ENCODE measurements at regions not wholly inside any gene's neighbourhood (a gene's known extent, or its start where the extent isn't known, plus 50 kb on each side); places are given as distances from the start of the nearest gene placed in this dataset.
"Not testable (repeated sequence)": the region's sequence is repeated elsewhere in the genome, so short reads cannot be mapped to it uniquely, and the experiment has no call there.

DNA sequence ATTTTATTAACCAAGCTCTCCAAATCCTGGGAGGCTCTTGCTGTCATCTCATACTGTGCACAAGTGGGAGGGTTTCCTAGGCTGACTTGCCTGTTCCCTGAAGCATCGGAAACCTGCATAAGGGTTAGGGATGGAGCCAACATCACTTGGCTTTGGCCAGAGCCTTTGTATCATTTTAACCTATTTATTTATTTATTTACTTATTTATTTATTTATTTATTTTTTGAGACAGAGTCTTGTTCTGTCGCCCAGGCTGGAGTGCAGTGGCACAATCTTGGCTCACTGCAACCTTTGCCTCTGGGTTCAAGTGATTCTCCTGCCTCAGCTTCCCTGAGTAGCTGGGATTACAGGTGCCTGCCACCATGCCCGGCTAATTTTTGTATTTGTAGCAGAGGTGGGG, 645.9 kb downstream of the TYW1 start:
- H3K4me3 ChIP-seq (ENCODE audit: extremely low read depth in 1 of 4, insufficient read depth in 2 of 4, low read depth in 3 of 4, low read length in 4 of 4); H2BK20ac ChIP-seq (ENCODE audit: low read length); H4K91ac ChIP-seq (replicated peaks; ENCODE audit: insufficient read length, low read length); H3K9me3 ChIP-seq (ENCODE audit: insufficient read depth in 2 of 2, low read depth in 1 of 2, low read length in 1 of 2); H3K79me2 ChIP-seq (ENCODE audit: control insufficient read depth in 1 of 2, insufficient read depth in 2 of 2, low read length in 2 of 2); H3K27ac ChIP-seq (ENCODE audit: low read depth, low read length); H2BK120ac ChIP-seq (replicated peaks; ENCODE audit: low read depth, low read length); H2BK5ac ChIP-seq (ENCODE audit: low read depth, low read length); H4K20me1 ChIP-seq (replicated peaks in 1 of 2; ENCODE audit: control insufficient read depth in 1 of 2, insufficient read depth in 2 of 2, low read length in 2 of 2); H4K8ac ChIP-seq (ENCODE audit: extremely low read depth, insufficient read depth, low read length); H2AFZ ChIP-seq (ENCODE audit: low read length); H3K9ac ChIP-seq (replicated peaks in 1 of 4; ENCODE audit: extremely low read depth in 1 of 4, low read depth in 3 of 4, low read length in 3 of 4); H3K18ac ChIP-seq (ENCODE audit: extremely low read depth, low read length); H3K23me2 ChIP-seq (ENCODE audit: low read depth, low read length); H3K23ac ChIP-seq (ENCODE audit: insufficient read length); H2BK15ac ChIP-seq (ENCODE audit: low read length); H2AK5ac ChIP-seq (ENCODE audit: low read depth, low read length); H3K14ac ChIP-seq (ENCODE audit: insufficient read length); H3K4ac ChIP-seq (replicated peaks; ENCODE audit: insufficient read length, low read depth, low read length); H4K5ac ChIP-seq (ENCODE audit: insufficient read length, low read depth, low read length); H3K36me3 ChIP-seq (ENCODE audit: control insufficient read depth in 2 of 4, insufficient read depth in 4 of 4, low read length in 3 of 4); H3K79me1 ChIP-seq (ENCODE audit: low read depth, low read length); H3K4me1 ChIP-seq (replicated peaks in 1 of 4; ENCODE audit: control insufficient read depth in 3 of 4, insufficient read depth in 4 of 4, low read length in 3 of 4); H2BK12ac ChIP-seq (ENCODE audit: low read depth, low read length); H3K27me3 ChIP-seq (replicated peaks in 1 of 4; ENCODE audit: control insufficient read depth in 3 of 4, extremely low read depth in 1 of 4, insufficient read depth in 3 of 4, low read length in 3 of 4); H3K4me2 ChIP-seq (ENCODE audit: insufficient read depth in 1 of 2, low read depth in 2 of 2, low read length in 2 of 2); DNase-seq (ENCODE audit: low read depth in 1 of 2, low spot score in 2 of 2); H3K56ac ChIP-seq (replicated peaks; ENCODE audit: insufficient read length, low read depth, low read length); POLR2A ChIA-PET (ENCODE audit: partially characterized antibody); FAIRE-seq: not testable (repeated sequence)
- CTCF ChIA-PET (ENCODE audit: partially characterized antibody), result interaction anchor here (1.7 kb wide), 1 partner anchor 17 kb away, joined by 5 read pairs; no protein-coding TSS in a partner anchor
- 88% methylated on average over 3 of the region's 3 CpGs; no CpG with 5 or more reads in 1 of the 2 experiments for WGBS, 2 experiments (ENCODE audit: extremely low coverage in 1 of 2, insufficient coverage in 1 of 2, insufficient read length in 1 of 2, insufficient replicate concordance in 2 of 2, low coverage in 1 of 2, low lambda C conversion rate in 2 of 2, missing lambda C conversion rate in 1 of 2)

Data from H1 (cell line).